Naive thymus-derived CD4-positive, alpha-beta T cell (primary cell): ENCODE measurements at regions not wholly inside any gene's neighbourhood (a gene's known extent, or its start where the extent isn't known, plus 50 kb on each side); places are given as distances from the start of the nearest gene placed in this dataset.

Experiments used
- ATAC-seq: fragments of 150-1000 bp; cut with Tn5 transposase; 2 replicates; pipeline ENCODE4 v1.10.0; 2021; ENCODE audit warnings: mild to moderate bottlenecking, moderate library complexity
- CTCF ChIA-PET: fragments of 350-600 bp; sonication (Branson Sonifier 250); formaldehyde crosslinking; loops from one replicate; lab custom pipeline; 2021; ENCODE audit warnings: antibody characterized with exemption; lab: Charles Lee
- POLR2A ChIA-PET: fragments of 350-600 bp; sonication (Branson Sonifier 250); formaldehyde crosslinking; loops from one replicate; lab custom pipeline; 2021; ENCODE audit warnings: antibody characterized with exemption, inconsistent platforms; lab: Charles Lee
- DNase-seq, 9 donors: peaks; one replicate each; pipeline versions ENCODE4 v3.0.0 to v3.0.0-alpha.2; 2020 to 2022; ENCODE audit warnings: mixed read lengths in 1 of 9
- H3K27ac ChIP-seq: one replicate; pipeline ENCODE4 v1.7.0; 2013; ENCODE audit warnings: mild to moderate bottlenecking, low read depth, low read length, moderate library complexity
- H3K27me3 ChIP-seq, 2 donors: one replicate each; pipeline ENCODE4 v1.7.0; 2013; ENCODE audit warnings: low read length in 2 of 2, mild to moderate bottlenecking in 2 of 2, moderate library complexity in 2 of 2; ENCODE audit not compliant: control insufficient read depth in 2 of 2, insufficient read depth in 2 of 2
- H3K36me3 ChIP-seq, 3 experiments: 1 replicate in 2 of 3; 2 replicates in 1 of 3; pipeline ENCODE4 v1.7.0; 2013; ENCODE audit warnings: low read length in 3 of 3, mild to moderate bottlenecking in 3 of 3, moderate library complexity in 1 of 3; ENCODE audit not compliant: insufficient read depth in 3 of 3, control insufficient read depth in 2 of 3
- H3K4me1 ChIP-seq, 2 donors: one replicate each; pipeline ENCODE4 v1.7.0; 2013; ENCODE audit warnings: low read length in 2 of 2, mild to moderate bottlenecking in 2 of 2, moderate library complexity in 1 of 2; ENCODE audit not compliant: control insufficient read depth in 2 of 2, insufficient read depth in 2 of 2
- H3K4me3 ChIP-seq: 2 replicates; pipeline ENCODE4 v1.7.0; 2013; ENCODE audit warnings: mild to moderate bottlenecking, low read length
- H3K9me3 ChIP-seq, 3 experiments: 1 replicate in 2 of 3; 2 replicates in 1 of 3; pipeline ENCODE4 v1.7.0; 2013; ENCODE audit warnings: low read length in 3 of 3; ENCODE audit not compliant: control insufficient read depth in 2 of 3
- H3K27ac Mint-ChIP-seq, 9 donors: one replicate each; pipeline ENCODE4 v1.8.0; 2020 to 2022; ENCODE audit warnings: mixed read lengths in 9 of 9, mild to moderate bottlenecking in 8 of 9, moderate library complexity in 5 of 9, inconsistent platforms in 2 of 9
- H3K27me3 Mint-ChIP-seq, 5 donors: one replicate each; pipeline ENCODE4 v1.8.0; 2021 to 2022; ENCODE audit warnings: mixed read lengths in 5 of 5, mild to moderate bottlenecking in 1 of 5
- H3K36me3 Mint-ChIP-seq, 5 donors: one replicate each; pipeline ENCODE4 v1.8.0; 2020 to 2022; ENCODE audit warnings: mixed read lengths in 5 of 5, mild to moderate bottlenecking in 3 of 5, inconsistent platforms in 1 of 5
- H3K4me1 Mint-ChIP-seq, 7 donors: one replicate each; pipeline ENCODE4 v1.8.0; 2020 to 2022; ENCODE audit warnings: mixed read lengths in 7 of 7, mild to moderate bottlenecking in 3 of 7, inconsistent platforms in 1 of 7
- H3K4me3 Mint-ChIP-seq, 10 donors: one replicate each; pipeline ENCODE4 v1.8.0; 2020 to 2022; ENCODE audit warnings: mild to moderate bottlenecking in 10 of 10, mixed read lengths in 10 of 10, moderate library complexity in 6 of 10, inconsistent platforms in 2 of 10
- H3K9me3 Mint-ChIP-seq, 11 donors: one replicate each; pipeline ENCODE4 v1.8.0; 2020 to 2022; ENCODE audit warnings: mixed read lengths in 11 of 11, mild to moderate bottlenecking in 4 of 11, inconsistent platforms in 1 of 11, moderate library complexity in 1 of 11
- intact Hi-C, 2 donors: fragments of 100-400 bp; cut with micrococcal nuclease; formaldehyde crosslinking; loops; one replicate each; pipeline ENCODE4 v1.15.1; 2023

- no peaks in the 10 kb centered on the region for H3K4me1 ChIP-seq
- H3K36me3 ChIP-seq: no peaks in the 10 kb centered on the region
- no peak overlapping the region for H3K27ac ChIP-seq
- Mint-ChIP-seq H3K36me3 (no peaks in the 10 kb centered on the region), H3K27me3 (peaks cover 0 to 2% (median 0%) of the 10 kb centered on the region in 5 donors), H3K27ac (no peak overlapping the region), H3K9me3 (peaks cover 0 to 2% (median 0%) of the 10 kb centered on the region in 11 donors), H3K4me1 (no peaks in the 10 kb centered on the region), H3K4me3 (no peak overlapping the region)
- no peaks in the 10 kb centered on the region for H3K27me3 ChIP-seq
- no peak for DNase-seq
- ChIA-PET POLR2A (no interaction called here), CTCF (no interaction called here)
- no peak for ATAC-seq
- intact Hi-C loops: no loop called here
- H3K4me3 ChIP-seq: no peak overlapping the region
- H3K9me3 ChIP-seq: no peaks in the 10 kb centered on the region
Observed at GRCh38 chr7:17595546-17595945, 297.1 kb downstream of the AHR start.

GRCh38 chr7:17598305-17598704 is 299.9 kb downstream of the AHR start:
- Mint-ChIP-seq H3K27ac (no peak overlapping the region), H3K9me3 (peaks cover 0 to 7% (median under 1%) of the 10 kb centered on the region in 11 donors), H3K36me3 (peaks cover 0 to 2% (median 0%) of the 10 kb centered on the region in 5 donors), H3K27me3 (peaks cover 0 to 10% (median 2%) of the 10 kb centered on the region in 5 donors), H3K4me3 (no peak overlapping the region), H3K4me1 (no peaks in the 10 kb centered on the region)
- H3K9me3 ChIP-seq: no peaks in the 10 kb centered on the region
- no peaks in the 10 kb centered on the region for H3K4me1 ChIP-seq
- CTCF ChIA-PET: interaction anchor here (1.0 kb wide), 1 partner anchor 9 kb away, joined by 5 read pairs; no protein-coding TSS in a partner anchor
- H3K4me3 ChIP-seq: no peak overlapping the region
- no peaks in the 10 kb centered on the region for H3K27me3 ChIP-seq
- no peaks in the 10 kb centered on the region for H3K36me3 ChIP-seq
- H3K27ac ChIP-seq: no peak overlapping the region
- no peak for ATAC-seq
- DNase-seq: no peak
- intact Hi-C loops: no loop called here
- POLR2A ChIA-PET: no interaction called here

- ChIA-PET POLR2A (no interaction called here), CTCF (no interaction called here)
- H3K27ac Mint-ChIP-seq: no peak overlapping the region
- no peaks in the 10 kb centered on the region for H3K9me3 ChIP-seq
- H3K27me3 ChIP-seq: no peaks in the 10 kb centered on the region
- peaks cover 0 to 7% (median 0%) of the 10 kb centered on the region in 5 donors for H3K36me3 Mint-ChIP-seq
- peaks cover 3 to 12% (median 5%) of the 10 kb centered on the region in 11 donors for H3K9me3 Mint-ChIP-seq
- no peaks in the 10 kb centered on the region for H3K4me1 Mint-ChIP-seq
- no peak overlapping the region for H3K27ac ChIP-seq
- H3K27me3 Mint-ChIP-seq: peaks cover 1 to 15% (median 8%) of the 10 kb centered on the region in 5 donors
- DNase-seq (no peak), ATAC-seq (no peak)
- no peaks in the 10 kb centered on the region for H3K4me1 ChIP-seq
- H3K4me3 Mint-ChIP-seq: no peak overlapping the region
- H3K4me3 ChIP-seq: no peak overlapping the region
- no peaks in the 10 kb centered on the region for H3K36me3 ChIP-seq
- intact Hi-C loops: no loop called here
Observed at GRCh38 chr7:17598846-17599245, 300.4 kb downstream of the AHR start.

- Mint-ChIP-seq H3K27ac (no peak overlapping the region), H3K4me3 (no peak overlapping the region), H3K36me3 (peaks cover 0 to 9% (median 0%) of the 10 kb centered on the region in 5 donors), H3K9me3 (peaks cover 4 to 22% (median 10%) of the 10 kb centered on the region in 11 donors), H3K4me1 (no peaks in the 10 kb centered on the region), H3K27me3 (peaks cover 5 to 25% (median 16%) of the 10 kb centered on the region in 5 donors)
- ChIA-PET CTCF (interaction anchor here (0.7 kb wide), 1 partner anchor 686 kb away, joined by 4 read pairs; no protein-coding TSS in a partner anchor), POLR2A (no interaction called here)
- H3K4me1 ChIP-seq: no peaks in the 10 kb centered on the region
- DNase-seq (no peak), ATAC-seq (no peak)
- no peaks in the 10 kb centered on the region for H3K9me3 ChIP-seq
- no peaks in the 10 kb centered on the region for H3K27me3 ChIP-seq
- H3K27ac ChIP-seq: no peak overlapping the region
- no peak overlapping the region for H3K4me3 ChIP-seq
- intact Hi-C loops: no loop called here
- no peaks in the 10 kb centered on the region for H3K36me3 ChIP-seq
Observed at GRCh38 chr7:17599733-17600339, 301.4 kb downstream of the AHR start.

- POLR2A ChIA-PET: no interaction called here
- H3K4me1 Mint-ChIP-seq: no peaks in the 10 kb centered on the region
- H3K27me3 ChIP-seq: no peaks in the 10 kb centered on the region
- peaks cover 0 to 9% (median 0%) of the 10 kb centered on the region in 5 donors for H3K36me3 Mint-ChIP-seq
- H3K27ac ChIP-seq: no peak overlapping the region
- H3K27me3 Mint-ChIP-seq: peaks cover 5 to 26% (median 21%) of the 10 kb centered on the region in 5 donors
- H3K36me3 ChIP-seq: no peaks in the 10 kb centered on the region
- no peaks in the 10 kb centered on the region for H3K9me3 ChIP-seq
- H3K9me3 Mint-ChIP-seq: peaks cover 4 to 27% (median 10%) of the 10 kb centered on the region in 11 donors
- H3K4me3 ChIP-seq: no peak overlapping the region
- CTCF ChIA-PET: interaction anchor here (0.7 kb wide), 1 partner anchor 686 kb away, joined by 4 read pairs; no protein-coding TSS in a partner anchor
- intact Hi-C loops: no loop called here
- H3K4me1 ChIP-seq: no peaks in the 10 kb centered on the region
- ATAC-seq (no peak), DNase-seq (no peak)
- no peak overlapping the region for H3K4me3 Mint-ChIP-seq
- H3K27ac Mint-ChIP-seq: no peak overlapping the region
Observed at GRCh38 chr7:17600340-17600752, 301.9 kb downstream of the AHR start.

GRCh38 chr7:17601921-17602320 is 303.5 kb downstream of the AHR start:
- Mint-ChIP-seq H3K9me3 (peaks cover 4 to 36% (median 10%) of the 10 kb centered on the region in 11 donors), H3K4me3 (no peak overlapping the region), H3K27ac (no peak overlapping the region), H3K27me3 (peaks cover 5 to 30% (median 22%) of the 10 kb centered on the region in 5 donors), H3K36me3 (peaks cover 0 to 9% (median 0%) of the 10 kb centered on the region in 5 donors), H3K4me1 (no peaks in the 10 kb centered on the region)
- DNase-seq (no peak), ATAC-seq (no peak)
- Histone ChIP-seq H3K27me3 (no peaks in the 10 kb centered on the region), H3K27ac (no peak overlapping the region), H3K4me3 (no peak overlapping the region), H3K9me3 (no peaks in the 10 kb centered on the region), H3K36me3 (no peaks in the 10 kb centered on the region), H3K4me1 (no peaks in the 10 kb centered on the region)
- intact Hi-C loops: no loop called here
- POLR2A ChIA-PET: no interaction called here
- CTCF ChIA-PET: no interaction called here
